Psoas muscle (tissue), 7 donors: ENCODE measurements at regions not wholly inside any gene's neighbourhood (a gene's known extent, or its start where the extent isn't known, plus 50 kb on each side); places are given as distances from the start of the nearest gene placed in this dataset.

Experiments used
- ATAC-seq, 4 donors: fragments of 200-7000 bp; cut with Tn5 transposase; one replicate each; pipeline ENCODE4 v1.9.1; 2020; ENCODE audit warnings: moderate library complexity in 3 of 4, mild to moderate bottlenecking in 2 of 4
- DNase-seq, 2 donors: peaks; one replicate each; pipeline ENCODE4 v3.0.0-alpha.2; 2020
- H3K27ac ChIP-seq: fragments of 200-600 bp; one replicate; pipeline ENCODE4 v1.8.0; 2022
- H3K27me3 ChIP-seq, 3 donors: fragments of 200-600 bp in 1 of 3; one replicate each; pipeline versions ENCODE4 v1.6.1 to v1.8.0; 2013 to 2022; ENCODE audit warnings: low read length in 2 of 3, mild to moderate bottlenecking in 2 of 3, moderate library complexity in 1 of 3; ENCODE audit not compliant: insufficient read depth in 3 of 3
- H3K36me3 ChIP-seq, 2 donors: fragments of 200-600 bp in 1 of 2; one replicate each; pipeline versions ENCODE4 v1.6.1 to v1.8.0; 2013 to 2022; ENCODE audit warnings: low read depth in 1 of 2, mild to moderate bottlenecking in 1 of 2, moderate library complexity in 1 of 2; ENCODE audit not compliant: insufficient read depth in 1 of 2
- H3K4me1 ChIP-seq: fragments of 200-600 bp; one replicate; pipeline ENCODE4 v1.8.0; 2022
- H3K4me3 ChIP-seq: fragments of 200-600 bp; one replicate; pipeline ENCODE4 v1.8.0; 2022; ENCODE audit warnings: mild to moderate bottlenecking
- H3K9me3 ChIP-seq: fragments of 200-600 bp; one replicate; pipeline ENCODE4 v1.8.0; 2022
- WGBS, 3 donors: extraction: QIAGEN DNeasy Blood & Tissue Kit; methylation state at CpG; one replicate each; pipeline versions ENCODE4 v1.1.6 to v1.1.7; 2013; 5-methylcytosine and 5-hydroxymethylcytosine counted together
- intact Hi-C, 2 donors: fragments of 100-400 bp; cut with DNase I; formaldehyde crosslinking; loops; one replicate each; pipeline versions ENCODE4 v1.11.0 to v1.14.2; 2022
- TF ChIP-seq, protein P1 (sequence below): fragments of 200-600 bp; IDR thresholded peaks from one replicate; pipeline ENCODE4 v1.8.0; 2022; ENCODE audit warnings: antibody characterized with exemption
- donor health status: healthy with polysubstance abuse.
- donor health status: DM: no; HTN: no; CAD: no; lungs with moderate emphysema.
- donor health status: Bipolar disorder and iron deficiency.
- donor health status: healthy.
- donor health status: DM: yes; HTN: yes; CAD: no.
- donor health status: DM: no; HTN: no; CAD: no.
- donor health status: DM: yes; HTN: yes; CAD: no.

DNA sequence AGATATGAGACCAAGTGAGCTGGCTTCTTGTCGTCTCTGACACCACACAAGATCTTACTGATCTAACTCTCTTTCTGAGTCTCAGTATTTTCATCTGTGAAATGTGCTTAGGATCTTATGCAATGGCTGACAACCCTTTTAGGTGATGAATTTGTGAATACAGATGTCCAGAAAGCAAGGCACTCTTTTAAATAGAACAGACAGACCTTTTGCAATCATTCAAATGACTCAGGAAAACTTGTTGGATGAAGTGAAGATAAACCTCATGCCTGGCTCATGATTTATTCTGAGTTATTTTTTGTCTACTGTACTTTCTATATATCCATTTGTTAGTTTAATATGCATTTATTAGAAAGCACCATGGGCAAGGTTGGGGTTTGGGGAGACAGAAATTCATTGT lies 411.3 kb downstream of the PTPRU start:
- TF ChIP-seq, protein P1, sequence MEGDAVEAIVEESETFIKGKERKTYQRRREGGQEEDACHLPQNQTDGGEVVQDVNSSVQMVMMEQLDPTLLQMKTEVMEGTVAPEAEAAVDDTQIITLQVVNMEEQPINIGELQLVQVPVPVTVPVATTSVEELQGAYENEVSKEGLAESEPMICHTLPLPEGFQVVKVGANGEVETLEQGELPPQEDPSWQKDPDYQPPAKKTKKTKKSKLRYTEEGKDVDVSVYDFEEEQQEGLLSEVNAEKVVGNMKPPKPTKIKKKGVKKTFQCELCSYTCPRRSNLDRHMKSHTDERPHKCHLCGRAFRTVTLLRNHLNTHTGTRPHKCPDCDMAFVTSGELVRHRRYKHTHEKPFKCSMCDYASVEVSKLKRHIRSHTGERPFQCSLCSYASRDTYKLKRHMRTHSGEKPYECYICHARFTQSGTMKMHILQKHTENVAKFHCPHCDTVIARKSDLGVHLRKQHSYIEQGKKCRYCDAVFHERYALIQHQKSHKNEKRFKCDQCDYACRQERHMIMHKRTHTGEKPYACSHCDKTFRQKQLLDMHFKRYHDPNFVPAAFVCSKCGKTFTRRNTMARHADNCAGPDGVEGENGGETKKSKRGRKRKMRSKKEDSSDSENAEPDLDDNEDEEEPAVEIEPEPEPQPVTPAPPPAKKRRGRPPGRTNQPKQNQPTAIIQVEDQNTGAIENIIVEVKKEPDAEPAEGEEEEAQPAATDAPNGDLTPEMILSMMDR: no peak
- Histone ChIP-seq H3K27ac (no peak overlapping the region), H3K4me1 (no peaks in the 10 kb centered on the region), H3K36me3 (no peaks in the 10 kb centered on the region), H3K9me3 (no peaks in the 10 kb centered on the region), H3K4me3 (no peak overlapping the region), H3K27me3 (peaks cover 0 to 12% (median 3%) of the 10 kb centered on the region in 3 donors)
- ATAC-seq: no peak
- intact Hi-C loops: no loop called here
- no peak for DNase-seq
- 77 to 80% (median 80%) methylated on average over 1 of the region's 1 CpG for WGBS, 3 donors

DNA sequence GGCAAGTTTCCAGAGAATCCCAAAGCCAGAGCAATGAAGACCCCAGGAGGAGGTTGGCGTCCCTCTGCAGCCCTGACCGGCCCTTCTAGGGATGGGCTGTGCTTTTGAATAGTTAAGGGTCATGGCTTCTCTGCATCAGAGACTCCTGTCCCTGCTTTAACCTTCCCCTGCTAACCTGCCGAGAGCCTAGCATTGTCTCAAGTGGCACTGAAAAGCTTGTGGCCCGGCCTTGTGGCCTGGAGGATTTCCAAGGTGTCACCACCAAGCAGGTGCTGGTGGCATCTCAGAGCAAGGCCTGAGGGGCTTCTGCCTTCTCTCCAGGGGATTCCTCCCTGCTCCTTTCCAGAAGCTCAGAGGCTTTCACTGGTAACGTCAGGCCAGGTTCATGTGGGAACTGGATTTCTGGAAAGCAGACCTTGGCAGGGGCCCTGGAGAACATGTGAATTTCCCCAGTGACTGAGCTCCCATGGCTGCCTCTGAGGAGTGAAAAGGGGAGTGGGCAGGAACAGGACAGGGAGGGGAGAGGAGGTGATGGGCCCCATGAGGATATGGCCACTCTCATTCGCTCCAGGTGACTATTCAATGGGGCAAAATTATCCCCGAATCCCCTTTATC lies 409.9 kb downstream of the PTPRU start:
- TF ChIP-seq, protein P1: no peak
- no peaks in the 10 kb centered on the region for H3K36me3 ChIP-seq

DNA sequence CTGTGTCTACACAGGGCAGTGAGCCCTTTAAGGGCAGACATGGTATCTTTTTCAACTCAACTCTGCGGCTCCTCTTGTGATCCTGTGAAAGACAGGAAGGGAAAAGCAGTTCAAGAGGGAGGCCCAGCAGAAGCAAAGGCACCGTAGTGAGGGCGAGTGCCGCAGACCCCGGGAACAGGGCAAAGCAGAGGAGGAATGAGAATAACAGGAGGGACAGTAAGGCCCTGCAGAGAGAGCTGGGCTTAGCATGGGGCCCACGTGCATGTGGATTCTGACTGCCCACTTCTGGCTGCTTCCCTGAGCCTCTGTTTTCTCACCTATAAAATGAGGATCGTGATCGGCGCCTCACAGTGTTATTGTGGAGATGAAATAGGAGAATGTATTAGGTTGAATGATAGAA lies 409.3 kb downstream of the PTPRU start:
- intact Hi-C loops: no loop called here
- H3K27ac ChIP-seq: no peak overlapping the region
- H3K36me3 ChIP-seq: no peaks in the 10 kb centered on the region
- TF ChIP-seq, protein P1: no peak
- DNase-seq (no peak), ATAC-seq (no peak)
- 65 to 72% (median 66%) methylated on average over 9 of the region's 9 CpGs for WGBS, 3 donors
- no peaks in the 10 kb centered on the region for H3K4me1 ChIP-seq
- peaks cover 0 to 10% (median 3%) of the 10 kb centered on the region in 3 donors for H3K27me3 ChIP-seq
- no peak overlapping the region for H3K4me3 ChIP-seq
- no peaks in the 10 kb centered on the region for H3K9me3 ChIP-seq

More for the DNA sequence above, 409.9 kb downstream of the PTPRU start:
- H3K4me1 ChIP-seq: no peaks in the 10 kb centered on the region
- DNase-seq (no peak), ATAC-seq (no peak)
- no peak overlapping the region for H3K4me3 ChIP-seq
- no peak overlapping the region for H3K27ac ChIP-seq
- intact Hi-C loops: no loop called here
- H3K27me3 ChIP-seq: peaks cover 0 to 8% (median 3%) of the 10 kb centered on the region in 3 donors
- WGBS, 3 donors: 83 to 89% (median 88%) methylated on average over 7 of the region's 7 CpGs
- no peaks in the 10 kb centered on the region for H3K9me3 ChIP-seq

DNA sequence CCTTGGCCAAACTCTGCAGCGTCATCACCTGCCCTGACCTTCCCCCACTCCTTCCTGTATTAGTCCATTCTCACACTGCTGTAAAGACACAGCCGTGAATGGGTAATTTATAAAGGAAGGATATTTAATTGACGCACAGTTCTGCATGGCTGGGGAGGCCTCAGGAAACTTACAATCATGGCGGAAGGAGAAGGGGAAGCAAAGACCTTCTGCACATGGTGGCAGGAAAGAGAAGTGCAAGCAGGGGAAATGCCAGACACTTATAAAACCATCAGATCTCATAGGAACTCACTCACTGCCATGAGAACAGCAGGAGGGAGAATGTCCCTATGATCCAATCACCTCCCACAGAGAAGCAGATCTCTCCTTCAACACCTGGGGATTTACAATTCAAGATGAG lies 408.5 kb downstream of the PTPRU start:
- intact Hi-C loops: no loop called here
- peaks cover 0 to 10% (median 3%) of the 10 kb centered on the region in 3 donors for H3K27me3 ChIP-seq
- no peak for ATAC-seq
- H3K27ac ChIP-seq: no peak overlapping the region
- TF ChIP-seq, protein P1: no peak
- WGBS, 3 donors: 54 to 84% (median 78%) methylated on average over 4 of the region's 4 CpGs
- H3K36me3 ChIP-seq: no peaks in the 10 kb centered on the region
- H3K9me3 ChIP-seq: no peaks in the 10 kb centered on the region
- H3K4me3 ChIP-seq: no peak overlapping the region
- DNase-seq: no peak
- no peaks in the 10 kb centered on the region for H3K4me1 ChIP-seq
